ENCODE measurements at regions not wholly inside any gene's neighbourhood (a gene's known extent, or its start where the extent isn't known, plus 50 kb on each side); places are given as distances from the start of the nearest gene placed in this dataset.

DNA sequence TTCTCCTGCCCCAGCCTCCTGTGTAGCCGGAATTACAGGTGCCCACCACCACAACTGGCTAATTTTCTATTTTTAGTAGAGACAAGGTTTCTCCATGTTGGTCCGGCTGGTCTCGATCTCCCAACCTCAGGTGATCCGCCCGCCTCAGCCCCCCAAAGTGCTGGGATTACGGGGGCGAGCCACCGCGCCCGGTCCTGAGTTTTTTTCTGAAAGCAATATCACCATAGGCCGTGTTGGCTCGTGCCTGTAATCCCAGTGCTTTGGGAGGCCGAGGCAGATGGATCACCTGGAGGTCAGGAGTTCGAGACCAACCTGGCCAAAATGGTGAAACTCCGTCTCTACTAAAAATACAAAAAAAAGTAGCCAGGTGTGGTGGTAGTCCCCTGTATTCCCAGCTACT, 136.3 kb upstream of the TECRL start:
- no peaks in the 10 kb centered on the region for H3K36me3 ChIP-seq (ENCODE audit: control insufficient read depth, insufficient read depth, low read length)
- H3K27me3 ChIP-seq (replicated peaks; ENCODE audit: control insufficient read depth, insufficient read depth, low read length): no peaks in the 10 kb centered on the region
- DNase-seq (ENCODE audit: extremely low read depth, insufficient read length): no peak
- TF ChIP-seq, protein P1, sequence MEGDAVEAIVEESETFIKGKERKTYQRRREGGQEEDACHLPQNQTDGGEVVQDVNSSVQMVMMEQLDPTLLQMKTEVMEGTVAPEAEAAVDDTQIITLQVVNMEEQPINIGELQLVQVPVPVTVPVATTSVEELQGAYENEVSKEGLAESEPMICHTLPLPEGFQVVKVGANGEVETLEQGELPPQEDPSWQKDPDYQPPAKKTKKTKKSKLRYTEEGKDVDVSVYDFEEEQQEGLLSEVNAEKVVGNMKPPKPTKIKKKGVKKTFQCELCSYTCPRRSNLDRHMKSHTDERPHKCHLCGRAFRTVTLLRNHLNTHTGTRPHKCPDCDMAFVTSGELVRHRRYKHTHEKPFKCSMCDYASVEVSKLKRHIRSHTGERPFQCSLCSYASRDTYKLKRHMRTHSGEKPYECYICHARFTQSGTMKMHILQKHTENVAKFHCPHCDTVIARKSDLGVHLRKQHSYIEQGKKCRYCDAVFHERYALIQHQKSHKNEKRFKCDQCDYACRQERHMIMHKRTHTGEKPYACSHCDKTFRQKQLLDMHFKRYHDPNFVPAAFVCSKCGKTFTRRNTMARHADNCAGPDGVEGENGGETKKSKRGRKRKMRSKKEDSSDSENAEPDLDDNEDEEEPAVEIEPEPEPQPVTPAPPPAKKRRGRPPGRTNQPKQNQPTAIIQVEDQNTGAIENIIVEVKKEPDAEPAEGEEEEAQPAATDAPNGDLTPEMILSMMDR (IDR thresholded peaks at IDR 0.05; ENCODE audit: insufficient read depth, low read length, poor library complexity, severe bottlenecking): no peak
- H3K4me3 ChIP-seq (replicated peaks; ENCODE audit: low read depth, low read length): no peak overlapping the region

DNA sequence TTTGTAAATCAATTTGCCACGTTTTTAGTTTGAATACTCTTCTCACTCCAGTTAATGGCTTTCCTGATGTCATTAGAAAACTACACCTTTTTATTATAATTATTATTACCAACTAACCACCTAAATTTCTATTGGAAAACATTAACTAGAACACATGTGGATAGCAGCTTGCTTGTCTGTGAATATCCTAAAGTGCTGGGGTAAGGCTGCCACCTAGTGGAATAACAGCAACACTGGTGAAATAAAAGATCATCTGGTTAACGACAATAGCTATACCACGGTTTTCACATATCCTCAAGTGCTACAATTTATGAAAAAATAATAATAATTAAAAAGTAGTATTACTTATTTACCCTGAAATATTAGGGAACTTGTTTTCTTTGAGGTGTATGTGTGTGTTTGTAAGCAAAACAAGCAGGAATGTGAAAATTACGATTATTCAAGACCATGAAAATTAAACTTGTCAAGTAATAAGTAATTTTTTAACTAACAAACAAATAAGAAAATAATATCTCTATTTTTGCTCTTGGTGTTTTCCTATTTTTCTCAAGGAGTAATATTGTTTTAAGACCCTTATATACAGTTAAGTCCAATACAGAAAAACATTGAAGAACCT, 130.1 kb upstream of the TECRL start:
- H3K4me3 ChIP-seq (replicated peaks; ENCODE audit: low read depth, low read length): no peak overlapping the region

DNA sequence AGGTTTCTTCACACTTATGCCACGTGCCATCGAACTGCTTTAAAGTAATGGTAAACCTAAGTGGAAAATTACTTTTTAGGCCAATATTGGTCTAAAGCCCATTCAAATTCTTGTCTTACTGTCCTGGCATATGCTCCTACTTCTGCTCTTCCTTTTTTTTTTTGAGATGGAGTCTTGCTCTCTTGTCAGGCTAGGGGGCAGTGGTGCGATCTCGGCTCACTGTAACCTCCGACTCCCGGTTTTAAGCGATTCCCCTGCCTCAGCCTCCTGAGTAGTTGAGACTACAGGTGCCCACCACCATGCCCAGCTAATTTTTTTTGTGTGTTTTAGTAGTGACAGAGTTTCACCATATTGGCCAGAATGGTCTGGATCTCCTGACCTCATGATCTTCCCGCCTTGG, 129.0 kb upstream of the TECRL start:
- no peak for DNase-seq (ENCODE audit: extremely low read depth, insufficient read length)
- Histone ChIP-seq H3K4me3 (replicated peaks; ENCODE audit: low read depth, low read length) (no peak overlapping the region), H3K27me3 (replicated peaks; ENCODE audit: control insufficient read depth, insufficient read depth, low read length) (no peaks in the 10 kb centered on the region), H3K36me3 (ENCODE audit: control insufficient read depth, insufficient read depth, low read length) (no peaks in the 10 kb centered on the region)
- TF ChIP-seq, protein P1 (IDR thresholded peaks at IDR 0.05; ENCODE audit: insufficient read depth, low read length, poor library complexity, severe bottlenecking): no peak

More for the DNA sequence above, 130.1 kb upstream of the TECRL start:
- H3K36me3 ChIP-seq (ENCODE audit: control insufficient read depth, insufficient read depth, low read length): no peaks in the 10 kb centered on the region
- peak; percentile 8 for DNase-seq (ENCODE audit: extremely low read depth, insufficient read length)
- TF ChIP-seq, protein P1 (IDR thresholded peaks at IDR 0.05; ENCODE audit: insufficient read depth, low read length, poor library complexity, severe bottlenecking): peak; percentile 74
- no peaks in the 10 kb centered on the region for H3K27me3 ChIP-seq (replicated peaks; ENCODE audit: control insufficient read depth, insufficient read depth, low read length)

DNA sequence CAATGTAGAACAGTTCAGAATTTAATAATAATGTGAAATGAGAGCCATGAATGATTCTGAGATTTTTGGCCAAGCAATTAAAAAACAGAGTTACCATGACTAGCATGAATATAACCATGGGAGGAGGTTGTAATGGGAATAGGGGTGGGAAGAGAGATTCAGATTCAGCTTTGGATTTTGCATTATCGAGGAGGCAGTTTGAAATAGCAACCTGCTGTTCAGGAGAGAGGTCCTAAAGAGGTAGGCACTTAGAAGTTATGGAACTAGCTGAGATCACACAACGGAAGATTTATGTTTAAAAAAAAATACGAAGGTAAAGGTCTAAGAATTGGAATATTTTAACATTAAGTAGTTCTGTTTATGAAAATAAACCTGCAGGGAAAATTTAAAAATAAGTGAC, 124.4 kb upstream of the TECRL start:
- H3K4me3 ChIP-seq (replicated peaks; ENCODE audit: low read depth, low read length): no peak overlapping the region
- no peak for DNase-seq (ENCODE audit: extremely low read depth, insufficient read length)
- no peaks in the 10 kb centered on the region for H3K27me3 ChIP-seq (replicated peaks; ENCODE audit: control insufficient read depth, insufficient read depth, low read length)
- TF ChIP-seq, protein P1 (IDR thresholded peaks at IDR 0.05; ENCODE audit: insufficient read depth, low read length, poor library complexity, severe bottlenecking): no peak
- H3K36me3 ChIP-seq (ENCODE audit: control insufficient read depth, insufficient read depth, low read length): no peaks in the 10 kb centered on the region

GRCh38 chr4:64533159-64533558, 123.9 kb upstream of the TECRL start:
- Histone ChIP-seq H3K4me3 (replicated peaks; ENCODE audit: low read depth, low read length) (no peak overlapping the region), H3K27me3 (replicated peaks; ENCODE audit: control insufficient read depth, insufficient read depth, low read length) (no peaks in the 10 kb centered on the region), H3K36me3 (ENCODE audit: control insufficient read depth, insufficient read depth, low read length) (no peaks in the 10 kb centered on the region)
- TF ChIP-seq, protein P1 (IDR thresholded peaks at IDR 0.05; ENCODE audit: insufficient read depth, low read length, poor library complexity, severe bottlenecking): no peak
- no peak for DNase-seq (ENCODE audit: extremely low read depth, insufficient read length)

DNA sequence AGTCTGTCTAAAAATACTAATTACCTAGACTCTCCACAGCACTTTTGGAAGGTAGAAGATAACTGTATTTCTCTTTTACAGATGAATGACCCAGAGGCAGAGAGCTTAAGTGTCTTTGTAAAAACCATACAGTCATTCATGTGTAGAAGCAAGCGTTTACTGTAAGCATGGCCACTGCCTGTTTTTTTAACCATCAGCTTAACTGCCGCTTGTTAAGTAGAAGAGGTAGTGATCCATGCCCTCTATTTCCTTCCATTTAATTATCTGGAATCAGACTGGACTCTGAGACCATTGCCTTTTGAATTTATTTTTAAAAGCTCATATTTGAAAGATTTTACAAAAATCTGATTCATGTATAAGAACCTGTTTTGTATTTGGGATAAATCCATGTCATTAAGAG, 111.2 kb upstream of the TECRL start:
- no peaks in the 10 kb centered on the region for H3K36me3 ChIP-seq (ENCODE audit: control insufficient read depth, insufficient read depth, low read length)
- no peak for DNase-seq (ENCODE audit: extremely low read depth, insufficient read length)
- H3K27me3 ChIP-seq (replicated peaks; ENCODE audit: control insufficient read depth, insufficient read depth, low read length): no peaks in the 10 kb centered on the region
- TF ChIP-seq, protein P1 (IDR thresholded peaks at IDR 0.05; ENCODE audit: insufficient read depth, low read length, poor library complexity, severe bottlenecking): no peak
- H3K4me3 ChIP-seq (replicated peaks; ENCODE audit: low read depth, low read length): no peak overlapping the region
